ENCODE measurements at regions not wholly inside any gene's neighbourhood (a gene's known extent, or its start where the extent isn't known, plus 50 kb on each side); places are given as distances from the start of the nearest gene placed in this dataset.
"Not testable (repeated sequence)": the region's sequence is repeated elsewhere in the genome, so short reads cannot be mapped to it uniquely, and the experiment has no call there.

GRCh38 chrX:1041091-1041490 lies 171.4 kb downstream of the CRLF2 start:
- Histone ChIP-seq H3K9ac (ENCODE audit: low read length) (no peak overlapping the region), H3K27ac (ENCODE audit: low read length in 2 of 2) (no peak overlapping the region), H3K79me2 (ENCODE audit: control insufficient read depth, insufficient read depth, low read length) (no peaks in the 10 kb centered on the region), H3K9me3 (ENCODE audit: control extremely low read depth in 1 of 3, control insufficient read depth in 2 of 3, insufficient read depth in 1 of 3, low read length in 2 of 3) (peaks cover 0 to 34% (median 11%) of the 10 kb centered on the region in 3 donors), H3K36me3 (replicated peaks in 1 of 2; ENCODE audit: control extremely low read depth in 1 of 2, control insufficient read depth in 1 of 2, extremely low read depth in 1 of 2, insufficient read depth in 2 of 2, low read length in 1 of 2) (no peaks in the 10 kb centered on the region), H3K27me3 (replicated peaks in 1 of 4; ENCODE audit: control extremely low read depth in 1 of 4, control insufficient read depth in 3 of 4, insufficient read depth in 4 of 4, low read length in 3 of 4) (no peaks in the 10 kb centered on the region), H4K20me1 (ENCODE audit: control insufficient read depth, insufficient read depth, low read length, poor library complexity, severe bottlenecking) (no peaks in the 10 kb centered on the region), H2AFZ (ENCODE audit: insufficient read depth, low read depth, low read length, poor library complexity, severe bottlenecking) (no peak overlapping the region), H3K4me2 (replicated peaks; ENCODE audit: low read depth, low read length, poor library complexity, severe bottlenecking) (no peak overlapping the region), H3K4me3 (ENCODE audit: control extremely low read depth in 1 of 5, extremely low read depth in 1 of 5, insufficient read depth in 1 of 5, low read depth in 2 of 5, low read length in 4 of 5) (no peak overlapping the region), H3K4me1 (ENCODE audit: control insufficient read depth in 2 of 2, insufficient read depth in 2 of 2, low read length in 2 of 2) (no peaks in the 10 kb centered on the region)
- ChIA-PET POLR2A (no interaction called here), CTCF (no interaction called here)
- H3K27ac Mint-ChIP-seq = no peak overlapping the region
- H3K4me3 Mint-ChIP-seq = no peak overlapping the region
- intact Hi-C loops (cut with micrococcal nuclease) = no loop called here
- no peak for DNase-seq
- no peak for ATAC-seq (ENCODE audit: low read depth)
- H3K9me3 Mint-ChIP-seq (ENCODE audit: insufficient read depth) = peaks cover 6% of the 10 kb centered on the region
- no peaks in the 10 kb centered on the region for H3K27me3 Mint-ChIP-seq
- WGBS (ENCODE audit: insufficient coverage) = 87% methylated on average over 7 of the region's 11 CpGs
- TF ChIP-seq EZH2 (IDR thresholded peaks at IDR 0.05; ENCODE audit: borderline replicate concordance, insufficient read depth, low read depth, low read length, poor library complexity, severe bottlenecking) (no peak), CTCF (IDR thresholded peaks at IDR 0.05) (no peak)
- no peaks in the 10 kb centered on the region for H3K4me1 Mint-ChIP-seq

GRCh38 chrX:1035931-1036330 lies 176.5 kb downstream of the CRLF2 start:
- DNase-seq; H3K4me3 ChIP-seq (ENCODE audit: control extremely low read depth in 1 of 5, extremely low read depth in 1 of 5, insufficient read depth in 1 of 5, low read depth in 2 of 5, low read length in 4 of 5); H4K20me1 ChIP-seq (ENCODE audit: control insufficient read depth, insufficient read depth, low read length, poor library complexity, severe bottlenecking); H3K27ac ChIP-seq (ENCODE audit: low read length in 2 of 2); H3K79me2 ChIP-seq (ENCODE audit: control insufficient read depth, insufficient read depth, low read length); H3K27me3 ChIP-seq (replicated peaks in 1 of 4; ENCODE audit: control extremely low read depth in 1 of 4, control insufficient read depth in 3 of 4, insufficient read depth in 4 of 4, low read length in 3 of 4); H3K9me3 Mint-ChIP-seq (ENCODE audit: insufficient read depth); H3K27ac Mint-ChIP-seq; H3K27me3 Mint-ChIP-seq; H3K36me3 ChIP-seq (replicated peaks in 1 of 2; ENCODE audit: control extremely low read depth in 1 of 2, control insufficient read depth in 1 of 2, extremely low read depth in 1 of 2, insufficient read depth in 2 of 2, low read length in 1 of 2); CTCF ChIA-PET; POLR2A ChIA-PET; intact Hi-C loops (cut with micrococcal nuclease); H3K4me1 Mint-ChIP-seq; H3K4me1 ChIP-seq (ENCODE audit: control insufficient read depth in 2 of 2, insufficient read depth in 2 of 2, low read length in 2 of 2); H3K4me2 ChIP-seq (replicated peaks; ENCODE audit: low read depth, low read length, poor library complexity, severe bottlenecking); H3K9ac ChIP-seq (ENCODE audit: low read length); H2AFZ ChIP-seq (ENCODE audit: insufficient read depth, low read depth, low read length, poor library complexity, severe bottlenecking); H3K4me3 Mint-ChIP-seq; ATAC-seq (ENCODE audit: low read depth): not testable (repeated sequence)
- H3K9me3 ChIP-seq (ENCODE audit: control extremely low read depth in 1 of 3, control insufficient read depth in 2 of 3, insufficient read depth in 1 of 3, low read length in 2 of 3) = peaks cover 0 to 32% (median 2%) of the 10 kb centered on the region in 3 donors
- WGBS (ENCODE audit: insufficient coverage) = 97% methylated on average over 5 of the region's 14 CpGs
